GM19395 (cell line): ENCODE measurements at regions not wholly inside any gene's neighbourhood (a gene's known extent, or its start where the extent isn't known, plus 50 kb on each side); places are given as distances from the start of the nearest gene placed in this dataset.

ENCODE experiments used
- ATAC-seq: cut with Tn5 transposase; IDR thresholded peaks from one replicate; pipeline ENCODE4 v1.9.1; 2021; ENCODE audit warnings: mild to moderate bottlenecking, moderate library complexity; ENCODE audit not compliant: unreplicated experiment

DNA sequence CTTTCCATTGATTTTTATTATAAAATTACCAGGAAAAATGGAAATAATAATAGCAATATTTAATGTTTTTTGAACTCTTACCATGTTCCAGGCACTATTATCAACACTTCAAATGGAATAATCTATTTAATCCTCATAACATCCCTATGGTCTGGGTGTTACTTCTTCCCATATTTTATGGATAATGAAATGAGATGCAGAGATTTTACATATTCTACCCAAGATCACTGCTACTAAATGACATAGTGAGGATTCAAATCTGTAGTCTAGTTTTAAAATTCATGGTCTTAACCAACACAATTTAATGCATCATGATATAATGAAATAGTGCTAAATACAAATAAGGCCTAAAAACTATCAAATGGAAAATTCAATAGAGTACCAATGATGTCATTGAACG is 70.4 kb upstream of the COL3A1 start:
- no peak for ATAC-seq

DNA sequence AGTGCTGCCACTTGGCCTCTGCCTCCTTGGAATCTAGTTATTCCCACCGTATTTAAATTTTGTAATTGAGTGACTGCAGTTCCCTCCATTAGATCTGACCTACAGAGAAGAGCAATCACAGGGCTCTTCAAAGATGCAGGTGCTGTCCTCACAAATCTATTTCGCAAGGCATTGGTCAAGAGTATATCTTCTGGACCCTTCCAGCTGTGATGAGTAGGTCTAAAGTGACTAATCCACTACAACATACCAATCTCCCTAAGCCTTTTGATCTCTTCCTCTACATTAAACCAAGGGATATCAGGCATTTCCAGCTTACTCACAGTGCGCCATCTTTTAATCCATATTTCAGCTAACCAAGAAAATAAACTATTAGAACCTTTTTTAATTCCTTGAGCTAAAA is 65.1 kb upstream of the COL3A1 start:
- no peak for ATAC-seq

DNA sequence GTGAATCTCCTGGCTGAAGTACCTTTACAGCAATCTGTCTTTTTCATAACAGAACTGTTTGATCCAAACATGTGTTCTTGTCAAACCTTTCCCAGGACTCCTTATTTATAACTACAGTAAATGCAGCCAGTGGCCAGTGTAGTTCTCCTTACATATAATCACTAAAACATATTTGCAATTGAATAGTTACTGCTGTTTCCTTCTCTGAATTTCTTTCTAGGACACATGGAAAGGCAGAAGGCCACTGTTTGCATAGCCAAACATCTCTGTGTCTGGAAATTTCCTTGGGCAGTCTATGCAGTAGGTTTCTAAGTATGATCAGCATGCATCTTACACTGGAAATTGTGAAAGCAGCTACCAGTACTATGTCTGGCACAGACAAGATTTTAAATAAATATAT is 57.4 kb upstream of the COL3A1 start:
- no peak for ATAC-seq

DNA sequence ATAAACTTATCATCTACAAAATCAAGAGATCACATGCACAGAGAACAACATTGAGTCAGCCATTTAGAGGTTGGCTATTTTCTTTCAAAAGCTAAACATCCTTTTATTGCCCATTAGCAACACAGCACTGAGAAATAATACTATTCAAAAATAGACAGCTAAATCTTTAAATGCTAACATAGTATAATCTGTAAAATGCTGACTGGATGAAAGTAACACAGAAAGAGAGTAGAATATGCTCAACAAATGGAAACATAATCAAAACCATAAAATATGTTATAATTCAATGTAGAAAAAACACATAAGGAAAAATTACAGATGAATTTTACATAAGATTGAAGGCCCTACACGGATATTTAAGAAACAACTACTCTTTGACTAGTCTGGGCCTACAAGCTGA is 56.5 kb upstream of the COL3A1 start:
- ATAC-seq, result no peak

DNA sequence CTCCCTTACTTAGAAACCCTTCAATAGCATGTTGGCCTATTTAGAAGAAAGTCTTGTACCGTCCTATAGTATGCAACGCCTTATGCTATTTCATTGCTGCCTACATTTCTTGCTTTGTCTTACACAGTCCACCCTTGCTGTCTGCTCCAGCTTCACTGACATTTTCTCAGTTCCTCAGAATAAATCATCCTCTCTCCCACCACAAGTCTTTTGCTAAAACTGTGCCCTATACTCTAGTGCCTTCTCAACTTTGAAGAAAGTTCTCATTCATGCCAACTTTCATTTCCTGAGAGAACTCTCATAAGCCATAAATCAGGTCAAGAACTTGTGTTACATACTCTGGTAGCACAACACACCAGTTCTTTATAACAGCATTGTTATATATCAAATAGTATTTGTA is 54.3 kb upstream of the COL3A1 start:
- ATAC-seq, result peak; percentile 65

DNA sequence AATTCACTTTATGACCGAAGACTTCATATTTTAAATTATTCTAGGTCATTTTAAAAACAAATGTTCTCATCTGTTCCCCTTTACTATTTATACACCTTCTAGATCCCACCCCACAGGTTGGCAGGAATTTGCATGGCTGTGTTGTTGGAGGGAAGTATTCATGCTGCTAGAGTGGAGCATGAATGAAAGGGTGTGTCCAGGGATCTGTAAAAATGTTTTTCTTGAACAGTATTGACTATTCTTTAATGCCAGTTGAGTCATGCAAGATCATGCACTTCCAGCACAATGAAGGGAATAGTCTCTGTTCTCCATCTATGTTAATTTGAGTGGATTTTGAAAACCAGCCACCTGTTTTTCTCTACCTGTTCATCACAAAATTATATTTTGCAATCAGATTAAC is 52.0 kb upstream of the COL3A1 start:
- ATAC-seq, result no peak
